HCT116 (cell line): ENCODE measurements at regions not wholly inside any gene's neighbourhood (a gene's known extent, or its start where the extent isn't known, plus 50 kb on each side); places are given as distances from the start of the nearest gene placed in this dataset.

ENCODE experiments used
- CEBPB ChIP-seq: IDR thresholded peaks from 2 replicates; pipeline ENCODE4 v1.6.1; 2012; ENCODE audit warnings: low read depth
- EZH2 ChIP-seq: fragments of 200-600 bp; sonication (generic); IDR thresholded peaks from 2 replicates; pipeline ENCODE4 v1.6.1; 2017; ENCODE audit warnings: antibody characterized with exemption, mixed run types
- EZH2phosphoT487 ChIP-seq: fragments of 200-600 bp; IDR thresholded peaks from 2 replicates; pipeline ENCODE4 v1.6.1; 2018; ENCODE audit warnings: antibody characterized with exemption, borderline replicate concordance
- FOSL1 ChIP-seq: IDR thresholded peaks from 2 replicates; pipeline ENCODE4 v1.6.1; 2012; ENCODE audit warnings: low read depth
- MAX ChIP-seq: IDR thresholded peaks from 2 replicates; pipeline ENCODE4 v1.6.1; 2012
- POLR2AphosphoS5 ChIP-seq: IDR thresholded peaks from 2 replicates; pipeline ENCODE4 v1.6.1; 2011; ENCODE audit warnings: mild to moderate bottlenecking, low read depth, low read length, moderate library complexity
- RAD21 ChIP-seq: IDR thresholded peaks from 2 replicates; pipeline ENCODE4 v1.6.1; 2012; ENCODE audit warnings: low read depth, mild to moderate bottlenecking
- SIN3A ChIP-seq: IDR thresholded peaks from 2 replicates; pipeline ENCODE4 v1.6.1; 2012; ENCODE audit warnings: low read depth
- SP1 ChIP-seq: IDR thresholded peaks from 2 replicates; pipeline ENCODE4 v1.6.1; 2012; ENCODE audit warnings: low read depth
- TCF7L2 ChIP-seq: IDR thresholded peaks from 2 replicates; pipeline ENCODE4 v1.7.0; 2011; ENCODE audit warnings: borderline replicate concordance, inconsistent platforms; ENCODE audit not compliant: insufficient read depth, insufficient read length; ENCODE audit errors: extremely low read depth
- TF ChIP-seq, protein P1 (sequence below): IDR thresholded peaks from 2 replicates; pipeline ENCODE4 v1.6.1; 2012
- TF ChIP-seq, protein P2 (sequence below), 3 experiments: fragments of 200-600 bp in 1 of 3; sonication (generic) in 1 of 3; IDR thresholded peaks in 2 of 3; conservative IDR thresholded peaks in 1 of 3; 2 replicates each; pipeline ENCODE4 v1.5.1; 2012 to 2017; ENCODE audit warnings: low read depth in 2 of 3, low read length in 2 of 3, antibody characterized with exemption in 1 of 3, borderline replicate concordance in 1 of 3, control low read depth in 1 of 3, mild to moderate bottlenecking in 1 of 3, mixed read lengths in 1 of 3, mixed run types in 1 of 3, moderate library complexity in 1 of 3; ENCODE audit not compliant: insufficient read depth in 1 of 3
- TF ChIP-seq, protein P3 (sequence below): IDR thresholded peaks from 2 replicates; pipeline ENCODE4 v1.6.1; 2012; ENCODE audit warnings: low read depth

DNA sequence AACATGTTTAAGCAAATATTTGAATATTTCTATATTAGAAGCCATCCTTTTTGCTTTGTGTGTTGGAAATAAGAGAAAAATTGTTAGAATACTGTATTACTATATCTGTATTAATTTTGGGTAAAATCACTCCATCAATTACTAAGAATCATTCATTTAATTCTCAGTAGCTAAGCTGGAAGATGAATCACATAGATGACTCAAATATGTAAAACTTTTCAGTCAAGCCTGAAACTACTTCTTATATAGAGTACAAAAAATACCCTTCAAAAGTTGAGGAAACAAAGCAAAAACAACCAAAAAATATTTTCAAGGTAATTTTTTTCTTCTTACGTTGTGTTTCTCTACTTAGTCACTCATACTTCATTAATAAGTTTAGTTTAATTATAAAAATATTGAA, 205.7 kb upstream of the ROBO1 start:
- TF ChIP-seq SIN3A (no peak), POLR2AphosphoS5 (no peak), RAD21 (no peak), TCF7L2 (no peak), MAX (no peak), CEBPB (no peak), EZH2 (no peak), SP1 (no peak), FOSL1 (no peak), EZH2phosphoT487 (no peak)
- TF ChIP-seq, protein P1, sequence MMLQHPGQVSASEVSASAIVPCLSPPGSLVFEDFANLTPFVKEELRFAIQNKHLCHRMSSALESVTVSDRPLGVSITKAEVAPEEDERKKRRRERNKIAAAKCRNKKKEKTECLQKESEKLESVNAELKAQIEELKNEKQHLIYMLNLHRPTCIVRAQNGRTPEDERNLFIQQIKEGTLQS = no peak
- TF ChIP-seq, protein P2, sequence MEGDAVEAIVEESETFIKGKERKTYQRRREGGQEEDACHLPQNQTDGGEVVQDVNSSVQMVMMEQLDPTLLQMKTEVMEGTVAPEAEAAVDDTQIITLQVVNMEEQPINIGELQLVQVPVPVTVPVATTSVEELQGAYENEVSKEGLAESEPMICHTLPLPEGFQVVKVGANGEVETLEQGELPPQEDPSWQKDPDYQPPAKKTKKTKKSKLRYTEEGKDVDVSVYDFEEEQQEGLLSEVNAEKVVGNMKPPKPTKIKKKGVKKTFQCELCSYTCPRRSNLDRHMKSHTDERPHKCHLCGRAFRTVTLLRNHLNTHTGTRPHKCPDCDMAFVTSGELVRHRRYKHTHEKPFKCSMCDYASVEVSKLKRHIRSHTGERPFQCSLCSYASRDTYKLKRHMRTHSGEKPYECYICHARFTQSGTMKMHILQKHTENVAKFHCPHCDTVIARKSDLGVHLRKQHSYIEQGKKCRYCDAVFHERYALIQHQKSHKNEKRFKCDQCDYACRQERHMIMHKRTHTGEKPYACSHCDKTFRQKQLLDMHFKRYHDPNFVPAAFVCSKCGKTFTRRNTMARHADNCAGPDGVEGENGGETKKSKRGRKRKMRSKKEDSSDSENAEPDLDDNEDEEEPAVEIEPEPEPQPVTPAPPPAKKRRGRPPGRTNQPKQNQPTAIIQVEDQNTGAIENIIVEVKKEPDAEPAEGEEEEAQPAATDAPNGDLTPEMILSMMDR (IDR thresholded peaks at IDR 0.05 in 2 of 3, conservative IDR thresholded peaks at IDR 0.05 in 1 of 3; ENCODE audit: borderline replicate concordance in 1 of 3, insufficient read depth in 1 of 3, low read depth in 2 of 3, low read length in 2 of 3) = no peak
- TF ChIP-seq, protein P3, sequence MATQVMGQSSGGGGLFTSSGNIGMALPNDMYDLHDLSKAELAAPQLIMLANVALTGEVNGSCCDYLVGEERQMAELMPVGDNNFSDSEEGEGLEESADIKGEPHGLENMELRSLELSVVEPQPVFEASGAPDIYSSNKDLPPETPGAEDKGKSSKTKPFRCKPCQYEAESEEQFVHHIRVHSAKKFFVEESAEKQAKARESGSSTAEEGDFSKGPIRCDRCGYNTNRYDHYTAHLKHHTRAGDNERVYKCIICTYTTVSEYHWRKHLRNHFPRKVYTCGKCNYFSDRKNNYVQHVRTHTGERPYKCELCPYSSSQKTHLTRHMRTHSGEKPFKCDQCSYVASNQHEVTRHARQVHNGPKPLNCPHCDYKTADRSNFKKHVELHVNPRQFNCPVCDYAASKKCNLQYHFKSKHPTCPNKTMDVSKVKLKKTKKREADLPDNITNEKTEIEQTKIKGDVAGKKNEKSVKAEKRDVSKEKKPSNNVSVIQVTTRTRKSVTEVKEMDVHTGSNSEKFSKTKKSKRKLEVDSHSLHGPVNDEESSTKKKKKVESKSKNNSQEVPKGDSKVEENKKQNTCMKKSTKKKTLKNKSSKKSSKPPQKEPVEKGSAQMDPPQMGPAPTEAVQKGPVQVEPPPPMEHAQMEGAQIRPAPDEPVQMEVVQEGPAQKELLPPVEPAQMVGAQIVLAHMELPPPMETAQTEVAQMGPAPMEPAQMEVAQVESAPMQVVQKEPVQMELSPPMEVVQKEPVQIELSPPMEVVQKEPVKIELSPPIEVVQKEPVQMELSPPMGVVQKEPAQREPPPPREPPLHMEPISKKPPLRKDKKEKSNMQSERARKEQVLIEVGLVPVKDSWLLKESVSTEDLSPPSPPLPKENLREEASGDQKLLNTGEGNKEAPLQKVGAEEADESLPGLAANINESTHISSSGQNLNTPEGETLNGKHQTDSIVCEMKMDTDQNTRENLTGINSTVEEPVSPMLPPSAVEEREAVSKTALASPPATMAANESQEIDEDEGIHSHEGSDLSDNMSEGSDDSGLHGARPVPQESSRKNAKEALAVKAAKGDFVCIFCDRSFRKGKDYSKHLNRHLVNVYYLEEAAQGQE = no peak
